HG02840 (cell line): ENCODE measurements at regions not wholly inside any gene's neighbourhood (a gene's known extent, or its start where the extent isn't known, plus 50 kb on each side); places are given as distances from the start of the nearest gene placed in this dataset.

Experiments used
- ATAC-seq: cut with Tn5 transposase; IDR thresholded peaks from one replicate; pipeline ENCODE4 v1.9.1; 2021; ENCODE audit warnings: mild to moderate bottlenecking, moderate library complexity, moderate number of reproducible peaks; ENCODE audit not compliant: unreplicated experiment, low FRiP score

- no peak for ATAC-seq
These were observed 109.0 kb downstream of the HFE start for GRCh38 chr6:26195924-26196845.

- ATAC-seq: peak; percentile 39
These were observed 109.8 kb downstream of the HFE start for GRCh38 chr6:26196846-26197635.

- ATAC-seq: no peak
These were observed 110.4 kb downstream of the HFE start for GRCh38 chr6:26197636-26197932.

GRCh38 chr6:26197933-26198721, 110.9 kb downstream of the HFE start:
- ATAC-seq: no peak

- ATAC-seq: peak; percentile 5
These were observed 111.5 kb downstream of the HFE start for GRCh38 chr6:26198722-26199056.

GRCh38 chr6:26199057-26199772, 112.0 kb downstream of the HFE start:
- ATAC-seq: peak; percentile 51

GRCh38 chr6:26199773-26200764, 112.8 kb downstream of the HFE start:
- ATAC-seq: no peak

- ATAC-seq: no peak
These were observed 113.9 kb downstream of the HFE start for GRCh38 chr6:26200918-26201721.

- no peak for ATAC-seq
These were observed 115.0 kb downstream of the HFE start for GRCh38 chr6:26202201-26202611.

GRCh38 chr6:26202811-26203583, 115.8 kb downstream of the HFE start:
- no peak for ATAC-seq

GRCh38 chr6:26204332-26205160, 117.3 kb downstream of the HFE start:
- peak; percentile 54 for ATAC-seq

- ATAC-seq: no peak
These were observed 118.0 kb downstream of the HFE start for GRCh38 chr6:26205161-26205624.

GRCh38 chr6:26205625-26206574, 118.7 kb downstream of the HFE start:
- no peak for ATAC-seq

GRCh38 chr6:26206868-26207801, 119.9 kb downstream of the HFE start:
- ATAC-seq: no peak
